ENCODE measurements at regions not wholly inside any gene's neighbourhood (a gene's known extent, or its start where the extent isn't known, plus 50 kb on each side); places are given as distances from the start of the nearest gene placed in this dataset.

- no peak for TF ChIP-seq CTCF (IDR thresholded peaks at IDR 0.05)
- no peak for TF ChIP-seq POLR2A (IDR thresholded peaks at IDR 0.05)
These were observed 217.6 kb downstream of the ZNF674 start for GRCh38 chrX:46327566-46328115.
